Cardiac fibroblast (primary cell): ENCODE measurements at regions not wholly inside any gene's neighbourhood (a gene's known extent, or its start where the extent isn't known, plus 50 kb on each side); places are given as distances from the start of the nearest gene placed in this dataset.

ENCODE experiments used
- DNase-seq, 2 donors: peaks; one replicate each; pipeline versions ENCODE4 v3.0.0 to v3.0.0-alpha.2; 2010; ENCODE audit warnings: low read depth in 2 of 2
- H3K4me3 ChIP-seq, 2 donors: replicated peaks in 1 of 2; 1 replicate in 1 of 2; 2 replicates in 1 of 2; pipeline ENCODE4 v1.5.1; 2011; ENCODE audit warnings: low read depth in 2 of 2, low read length in 2 of 2, mild to moderate bottlenecking in 2 of 2, moderate library complexity in 1 of 2
- TF ChIP-seq, protein P1 (sequence below): IDR thresholded peaks from one replicate; pipeline ENCODE4 v1.5.1; 2011; ENCODE audit warnings: low read depth, mild to moderate bottlenecking, low read length, inconsistent platforms

DNA sequence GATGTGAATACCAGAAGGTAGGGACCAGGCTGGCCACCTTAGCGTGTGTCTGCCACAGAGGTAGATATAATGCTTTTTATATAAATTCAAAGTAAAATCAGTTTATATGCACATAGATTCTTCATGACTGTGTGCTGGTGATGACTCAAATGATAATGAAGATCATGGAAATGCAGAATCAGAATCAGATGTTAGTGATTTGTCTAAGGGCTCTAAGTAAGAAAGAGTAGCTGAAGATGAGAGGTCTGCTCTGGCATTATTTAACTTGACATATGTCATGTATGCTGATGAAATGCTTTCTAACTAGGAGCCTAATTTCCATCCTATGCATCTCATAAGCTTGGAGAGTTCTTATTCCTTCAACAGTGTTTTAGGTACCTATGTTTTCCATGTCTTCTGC, 50.3 kb upstream of the DPH6 start:
- TF ChIP-seq, protein P1, sequence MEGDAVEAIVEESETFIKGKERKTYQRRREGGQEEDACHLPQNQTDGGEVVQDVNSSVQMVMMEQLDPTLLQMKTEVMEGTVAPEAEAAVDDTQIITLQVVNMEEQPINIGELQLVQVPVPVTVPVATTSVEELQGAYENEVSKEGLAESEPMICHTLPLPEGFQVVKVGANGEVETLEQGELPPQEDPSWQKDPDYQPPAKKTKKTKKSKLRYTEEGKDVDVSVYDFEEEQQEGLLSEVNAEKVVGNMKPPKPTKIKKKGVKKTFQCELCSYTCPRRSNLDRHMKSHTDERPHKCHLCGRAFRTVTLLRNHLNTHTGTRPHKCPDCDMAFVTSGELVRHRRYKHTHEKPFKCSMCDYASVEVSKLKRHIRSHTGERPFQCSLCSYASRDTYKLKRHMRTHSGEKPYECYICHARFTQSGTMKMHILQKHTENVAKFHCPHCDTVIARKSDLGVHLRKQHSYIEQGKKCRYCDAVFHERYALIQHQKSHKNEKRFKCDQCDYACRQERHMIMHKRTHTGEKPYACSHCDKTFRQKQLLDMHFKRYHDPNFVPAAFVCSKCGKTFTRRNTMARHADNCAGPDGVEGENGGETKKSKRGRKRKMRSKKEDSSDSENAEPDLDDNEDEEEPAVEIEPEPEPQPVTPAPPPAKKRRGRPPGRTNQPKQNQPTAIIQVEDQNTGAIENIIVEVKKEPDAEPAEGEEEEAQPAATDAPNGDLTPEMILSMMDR = no peak

DNA sequence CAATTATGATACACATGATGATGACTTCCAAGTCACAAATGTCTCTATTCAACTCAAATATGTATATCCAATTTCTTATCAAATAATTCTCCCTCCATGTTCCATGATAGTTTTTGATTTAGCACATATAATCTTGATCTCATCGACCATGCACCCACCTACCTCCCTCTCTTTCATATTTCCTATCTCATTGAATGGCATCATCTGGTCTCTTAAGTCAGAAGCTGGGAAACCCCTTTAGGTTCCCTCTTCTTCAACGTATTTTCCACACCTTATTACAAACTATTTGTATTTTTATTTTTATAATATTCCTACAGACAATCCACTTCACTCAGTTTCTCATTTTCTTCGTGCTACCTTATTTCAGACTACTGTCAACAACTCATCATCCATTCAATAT, 56.9 kb upstream of the DPH6 start:
- TF ChIP-seq, protein P1 = no peak
- no peak for DNase-seq
- H3K4me3 ChIP-seq = no peak overlapping the region

More for the DNA sequence above, 50.3 kb upstream of the DPH6 start:
- DNase-seq = no peak
- no peak overlapping the region for H3K4me3 ChIP-seq

DNA sequence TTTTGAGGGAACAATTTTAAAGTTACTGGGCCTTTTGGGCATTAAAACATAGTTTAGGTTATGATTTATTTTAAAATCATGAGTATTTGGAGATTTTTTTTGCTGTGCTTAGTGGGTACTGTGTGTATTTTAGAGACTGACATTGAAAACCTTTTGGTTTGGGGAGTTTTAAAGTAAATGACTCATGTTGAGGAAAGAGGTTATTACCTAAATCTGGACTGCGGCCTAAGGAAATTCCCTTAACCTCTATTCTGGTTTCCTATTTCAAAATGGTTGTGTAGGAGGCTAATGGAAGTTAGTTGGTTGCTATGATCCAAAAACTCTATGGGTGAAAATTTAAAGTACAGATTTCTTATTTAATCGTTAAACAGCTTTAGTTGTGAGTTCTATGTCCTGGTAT, 57.3 kb upstream of the DPH6 start:
- no peak overlapping the region for H3K4me3 ChIP-seq
- TF ChIP-seq, protein P1 = no peak
- peak; percentile 66 to 84 for DNase-seq

DNA sequence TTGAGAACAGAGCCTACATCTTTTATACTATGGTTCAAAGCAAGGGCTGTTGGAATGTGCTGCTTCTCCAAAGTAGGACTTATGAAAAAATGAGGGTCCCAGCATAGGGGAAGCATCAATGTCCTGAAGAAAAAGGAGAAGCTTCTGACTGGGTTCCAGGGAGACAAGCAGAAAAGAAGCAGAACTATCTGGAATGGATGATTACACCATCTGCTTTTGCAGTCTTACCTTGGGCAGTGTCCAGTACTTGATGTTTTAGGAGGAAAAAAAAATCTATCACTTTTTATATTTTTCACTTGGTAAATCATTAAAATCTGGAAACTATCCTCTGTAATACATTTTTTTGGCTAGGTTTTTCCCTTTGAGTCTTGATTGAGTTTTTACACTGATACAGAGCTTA, 57.9 kb upstream of the DPH6 start:
- TF ChIP-seq, protein P1 = no peak
- no peak for DNase-seq

DNA sequence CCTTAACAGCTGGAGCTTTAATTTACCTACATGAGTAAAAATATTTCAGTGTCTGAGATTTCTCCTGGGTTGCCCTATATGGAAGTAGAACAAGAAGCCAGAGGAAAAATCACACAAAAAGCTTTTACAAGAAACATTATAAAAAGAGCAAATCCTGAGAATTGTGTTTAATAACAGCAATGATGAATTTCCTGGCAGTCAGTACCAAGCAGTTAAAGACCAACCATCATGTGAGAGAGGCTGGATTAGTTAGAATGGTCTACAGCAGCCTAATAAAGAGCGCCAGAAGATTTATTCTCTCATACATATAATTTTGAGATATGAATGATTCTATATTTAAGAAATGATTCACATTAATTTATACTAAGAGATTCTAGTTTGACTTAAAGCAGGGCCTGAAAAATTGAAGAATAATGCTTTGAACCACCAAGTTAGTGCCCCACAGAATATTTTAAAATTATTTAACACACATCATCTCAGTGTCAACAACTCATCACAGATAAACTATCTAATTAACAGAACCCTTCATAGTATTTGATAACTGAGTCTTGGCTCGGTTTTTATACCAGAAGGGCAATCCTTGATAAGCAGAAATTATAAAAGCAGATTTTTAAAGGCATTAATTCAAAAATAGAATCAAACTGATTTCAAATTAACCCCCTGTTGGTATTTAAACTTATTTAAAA, 59.9 kb upstream of the DPH6 start:
- no peak overlapping the region for H3K4me3 ChIP-seq
- no peak for DNase-seq
- TF ChIP-seq, protein P1 = no peak

More for the DNA sequence above, 57.9 kb upstream of the DPH6 start:
- no peak overlapping the region for H3K4me3 ChIP-seq

DNA sequence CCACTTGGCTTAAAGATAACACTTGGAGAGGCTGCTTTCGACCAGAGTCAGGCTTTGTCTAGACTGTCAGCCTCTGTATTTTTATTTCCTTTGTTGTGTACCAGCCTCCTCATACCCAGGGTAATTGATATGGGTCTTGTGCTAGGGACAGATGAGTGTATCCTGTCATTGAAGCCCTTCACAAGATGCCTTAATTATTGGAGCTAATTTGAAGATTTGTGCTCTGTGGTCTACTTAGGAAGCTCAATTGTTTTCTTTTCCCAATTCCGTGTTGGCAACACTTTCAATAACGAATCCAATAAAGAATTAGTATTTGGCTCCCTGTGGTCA, 60.5 kb upstream of the DPH6 start:
- H3K4me3 ChIP-seq = no peak overlapping the region
- no peak for DNase-seq
- TF ChIP-seq, protein P1 = no peak
